Colon (tissue), 2 donors: ENCODE measurements at regions not wholly inside any gene's neighbourhood (a gene's known extent, or its start where the extent isn't known, plus 50 kb on each side); places are given as distances from the start of the nearest gene placed in this dataset.

Experiments used
- FAIRE-seq: peaks from 2 replicates; lab custom pipeline; 2012; peaks lifted over from hg19 to GRCh38; lab: Jason Lieb, UNC
- donor health status: control.
- donor health status: control.

DNA sequence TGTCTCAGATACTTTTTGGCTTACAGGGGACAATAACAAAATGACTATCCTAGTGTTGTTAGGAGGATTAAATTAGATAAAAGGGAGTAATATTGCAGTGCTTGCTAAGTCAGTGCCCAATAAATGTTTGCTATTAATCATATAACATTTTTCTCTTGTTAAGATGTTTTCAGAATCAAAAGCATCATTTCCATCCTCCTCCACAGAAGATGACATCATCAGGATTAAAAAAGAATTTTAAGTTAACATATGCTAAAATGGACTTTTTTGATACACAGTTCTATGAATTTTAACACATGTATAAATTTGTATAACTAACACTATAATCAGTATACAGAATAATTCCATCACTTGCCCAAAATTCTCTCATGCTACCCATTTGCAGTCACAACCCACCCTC lies 492.6 kb downstream of the GRIN2A start:
- no peak for FAIRE-seq

DNA sequence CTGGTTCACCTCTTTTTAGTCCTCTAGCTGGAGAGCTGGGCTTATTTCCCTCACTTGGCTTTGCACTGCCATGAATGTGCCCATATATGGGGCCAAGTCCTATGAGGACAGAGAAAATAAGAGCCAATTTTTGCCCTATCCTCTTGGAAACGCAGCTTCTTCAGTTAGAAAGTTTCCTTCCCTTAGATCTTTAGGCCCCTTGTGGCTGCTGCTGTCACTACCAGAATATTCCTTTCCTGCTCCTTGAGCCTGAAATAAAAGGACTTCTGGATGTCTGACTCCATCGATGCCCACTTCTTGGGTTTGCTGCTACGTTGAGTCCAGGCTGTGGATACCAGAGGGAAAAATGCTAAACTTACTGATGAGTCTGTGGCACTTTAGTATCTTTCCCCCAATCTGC lies 487.1 kb downstream of the GRIN2A start:
- no peak for FAIRE-seq
